ENCODE measurements at regions not wholly inside any gene's neighbourhood (a gene's known extent, or its start where the extent isn't known, plus 50 kb on each side); places are given as distances from the start of the nearest gene placed in this dataset.

- Histone ChIP-seq H3K4me1 (ENCODE audit: control insufficient read depth in 2 of 2, insufficient read depth in 2 of 2, low read length in 2 of 2) (peaks cover 34 to 35% of the 10 kb centered on the region in 2 donors), H3K9me3 (ENCODE audit: control extremely low read depth in 1 of 3, control insufficient read depth in 2 of 3, insufficient read depth in 1 of 3, low read length in 2 of 3) (peaks cover 0 to 3% (median 0%) of the 10 kb centered on the region in 3 donors), H3K79me2 (ENCODE audit: control insufficient read depth, insufficient read depth, low read length) (no peaks in the 10 kb centered on the region), H3K36me3 (replicated peaks in 1 of 2; ENCODE audit: control extremely low read depth in 1 of 2, control insufficient read depth in 1 of 2, extremely low read depth in 1 of 2, insufficient read depth in 2 of 2, low read length in 1 of 2) (no peaks in the 10 kb centered on the region), H3K4me3 (ENCODE audit: control extremely low read depth in 1 of 5, extremely low read depth in 1 of 5, insufficient read depth in 1 of 5, low read depth in 2 of 5, low read length in 4 of 5) (peak overlapping the region in 1 of 5 experiments; percentile 0), H3K4me2 (replicated peaks; ENCODE audit: low read depth, low read length, poor library complexity, severe bottlenecking) (peak overlapping the region; percentile 47), H3K27ac (ENCODE audit: low read length in 2 of 2) (no peak overlapping the region), H3K27me3 (replicated peaks in 1 of 4; ENCODE audit: control extremely low read depth in 1 of 4, control insufficient read depth in 3 of 4, insufficient read depth in 4 of 4, low read length in 3 of 4) (peaks cover 0 to 13% (median 0%) of the 10 kb centered on the region in 4 experiments), H2AFZ (ENCODE audit: insufficient read depth, low read depth, low read length, poor library complexity, severe bottlenecking) (no peak overlapping the region), H4K20me1 (ENCODE audit: control insufficient read depth, insufficient read depth, low read length, poor library complexity, severe bottlenecking) (no peaks in the 10 kb centered on the region), H3K9ac (ENCODE audit: low read length) (peak overlapping the region; percentile 31)
- ChIA-PET CTCF (no interaction called here), POLR2A (no interaction called here)
- H3K27ac Mint-ChIP-seq: peak overlapping the region; percentile 54
- no peaks in the 10 kb centered on the region for H3K9me3 Mint-ChIP-seq (ENCODE audit: insufficient read depth)
- H3K27me3 Mint-ChIP-seq: peaks cover 6% of the 10 kb centered on the region
- ATAC-seq (ENCODE audit: low read depth) (no peak), DNase-seq (peak; percentile 48)
- no peak for TF ChIP-seq CTCF (IDR thresholded peaks at IDR 0.05)
- no peak for TF ChIP-seq EZH2 (IDR thresholded peaks at IDR 0.05; ENCODE audit: borderline replicate concordance, insufficient read depth, low read depth, low read length, poor library complexity, severe bottlenecking)
- H3K4me3 Mint-ChIP-seq: peak overlapping the region; percentile 64
- intact Hi-C loops (cut with micrococcal nuclease): no loop called here
- WGBS (ENCODE audit: insufficient coverage): 8% methylated on average over 2 of the region's 5 CpGs
- H3K4me1 Mint-ChIP-seq: peaks cover 55% of the 10 kb centered on the region
These were observed 51.8 kb upstream of the AGR3 start for GRCh38 chr7:16933296-16934279.

All from B cell (primary cell).